ENCODE measurements at regions not wholly inside any gene's neighbourhood (a gene's known extent, or its start where the extent isn't known, plus 50 kb on each side); places are given as distances from the start of the nearest gene placed in this dataset.

DNA sequence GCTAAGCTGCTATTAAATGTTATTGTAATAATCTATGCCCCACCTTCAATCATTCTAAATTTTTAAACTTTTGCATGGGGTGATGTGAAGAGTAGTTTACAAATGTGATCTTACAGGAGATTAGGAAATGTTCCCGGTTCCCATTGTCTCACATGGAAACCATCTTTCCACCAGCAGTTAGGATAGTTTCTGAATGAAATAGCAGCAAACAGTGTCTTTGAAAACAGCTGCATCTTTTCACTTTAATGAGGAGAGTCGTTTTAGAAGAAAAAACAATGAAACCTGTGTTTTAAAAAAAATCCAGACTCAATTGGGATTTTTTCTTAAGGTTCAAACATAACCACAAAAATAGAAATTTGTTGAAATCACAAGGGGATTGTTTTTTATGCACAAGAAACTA, 134.2 kb downstream of the TLR5 start:
- TF ChIP-seq, protein P1, sequence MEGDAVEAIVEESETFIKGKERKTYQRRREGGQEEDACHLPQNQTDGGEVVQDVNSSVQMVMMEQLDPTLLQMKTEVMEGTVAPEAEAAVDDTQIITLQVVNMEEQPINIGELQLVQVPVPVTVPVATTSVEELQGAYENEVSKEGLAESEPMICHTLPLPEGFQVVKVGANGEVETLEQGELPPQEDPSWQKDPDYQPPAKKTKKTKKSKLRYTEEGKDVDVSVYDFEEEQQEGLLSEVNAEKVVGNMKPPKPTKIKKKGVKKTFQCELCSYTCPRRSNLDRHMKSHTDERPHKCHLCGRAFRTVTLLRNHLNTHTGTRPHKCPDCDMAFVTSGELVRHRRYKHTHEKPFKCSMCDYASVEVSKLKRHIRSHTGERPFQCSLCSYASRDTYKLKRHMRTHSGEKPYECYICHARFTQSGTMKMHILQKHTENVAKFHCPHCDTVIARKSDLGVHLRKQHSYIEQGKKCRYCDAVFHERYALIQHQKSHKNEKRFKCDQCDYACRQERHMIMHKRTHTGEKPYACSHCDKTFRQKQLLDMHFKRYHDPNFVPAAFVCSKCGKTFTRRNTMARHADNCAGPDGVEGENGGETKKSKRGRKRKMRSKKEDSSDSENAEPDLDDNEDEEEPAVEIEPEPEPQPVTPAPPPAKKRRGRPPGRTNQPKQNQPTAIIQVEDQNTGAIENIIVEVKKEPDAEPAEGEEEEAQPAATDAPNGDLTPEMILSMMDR (IDR thresholded peaks at IDR 0.05) = no peak
- TF ChIP-seq POLR2A (IDR thresholded peaks at IDR 0.05) (no peak), POLR2AphosphoS5 (IDR thresholded peaks at IDR 0.05) (no peak)
